Tibial artery (tissue), 4 donors: ENCODE measurements at regions not wholly inside any gene's neighbourhood (a gene's known extent, or its start where the extent isn't known, plus 50 kb on each side); places are given as distances from the start of the nearest gene placed in this dataset.

Source experiments
- DNase-seq, 2 donors: peaks; one replicate each; pipeline ENCODE4 v3.0.0-alpha.2; 2019
- H3K27ac ChIP-seq, 2 donors: fragments of 200-600 bp; sonication (generic) in 1 of 2; 1 replicate in 1 of 2; 2 replicates in 1 of 2; pipeline ENCODE4 v1.5.1; 2018 to 2019; ENCODE audit warnings: mild to moderate bottlenecking in 1 of 2
- H3K27me3 ChIP-seq, 2 donors: fragments of 200-600 bp; sonication (generic) in 1 of 2; one replicate each; pipeline versions ENCODE4 v1.5.1 to v1.6.0; 2016 to 2019
- H3K36me3 ChIP-seq, 3 donors: fragments of 200-600 bp; sonication (generic) in 2 of 3; one replicate each; pipeline ENCODE4 v1.5.1; 2016 to 2019; ENCODE audit warnings: mild to moderate bottlenecking in 2 of 3
- H3K4me1 ChIP-seq, 4 donors: fragments of 200-600 bp; sonication (generic) in 2 of 4; 1 replicate in 3 of 4; 2 replicates in 1 of 4; pipeline ENCODE4 v1.5.1; 2016 to 2019
- H3K4me3 ChIP-seq, 2 donors: fragments of 200-600 bp; sonication (generic) in 1 of 2; 1 replicate in 1 of 2; 2 replicates in 1 of 2; pipeline ENCODE4 v1.5.1; 2018 to 2019; ENCODE audit warnings: mild to moderate bottlenecking in 2 of 2
- H3K9me3 ChIP-seq, 3 donors: fragments of 200-600 bp; sonication (generic) in 1 of 3; one replicate each; pipeline ENCODE4 v1.5.1; 2016 to 2019
- intact Hi-C: fragments of 100-400 bp; cut with DNase I; formaldehyde crosslinking; loops from one replicate; pipeline ENCODE4 v1.15.0; 2023; ENCODE audit warnings: low total_unique reads
- TF ChIP-seq, protein P1 (sequence below), 2 experiments: fragments of 200-600 bp in 1 of 2; fragments of 450-650 bp in 1 of 2; IDR thresholded peaks; one replicate each; pipeline ENCODE4 v1.5.1; 2017 to 2019; ENCODE audit warnings: antibody characterized with exemption in 2 of 2, mild to moderate bottlenecking in 1 of 2, moderate library complexity in 1 of 2

GRCh38 chr12:92044435-92044834 lies 101.2 kb downstream of the BTG1 start:
- TF ChIP-seq, protein P1, sequence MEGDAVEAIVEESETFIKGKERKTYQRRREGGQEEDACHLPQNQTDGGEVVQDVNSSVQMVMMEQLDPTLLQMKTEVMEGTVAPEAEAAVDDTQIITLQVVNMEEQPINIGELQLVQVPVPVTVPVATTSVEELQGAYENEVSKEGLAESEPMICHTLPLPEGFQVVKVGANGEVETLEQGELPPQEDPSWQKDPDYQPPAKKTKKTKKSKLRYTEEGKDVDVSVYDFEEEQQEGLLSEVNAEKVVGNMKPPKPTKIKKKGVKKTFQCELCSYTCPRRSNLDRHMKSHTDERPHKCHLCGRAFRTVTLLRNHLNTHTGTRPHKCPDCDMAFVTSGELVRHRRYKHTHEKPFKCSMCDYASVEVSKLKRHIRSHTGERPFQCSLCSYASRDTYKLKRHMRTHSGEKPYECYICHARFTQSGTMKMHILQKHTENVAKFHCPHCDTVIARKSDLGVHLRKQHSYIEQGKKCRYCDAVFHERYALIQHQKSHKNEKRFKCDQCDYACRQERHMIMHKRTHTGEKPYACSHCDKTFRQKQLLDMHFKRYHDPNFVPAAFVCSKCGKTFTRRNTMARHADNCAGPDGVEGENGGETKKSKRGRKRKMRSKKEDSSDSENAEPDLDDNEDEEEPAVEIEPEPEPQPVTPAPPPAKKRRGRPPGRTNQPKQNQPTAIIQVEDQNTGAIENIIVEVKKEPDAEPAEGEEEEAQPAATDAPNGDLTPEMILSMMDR (IDR thresholded peaks at IDR 0.05) = no peak
- no peaks in the 10 kb centered on the region for H3K36me3 ChIP-seq
- H3K9me3 ChIP-seq = no peaks in the 10 kb centered on the region
- DNase-seq = no peak
- peaks cover 0 to 22% (median 8%) of the 10 kb centered on the region in 4 donors for H3K4me1 ChIP-seq
- H3K27me3 ChIP-seq = no peaks in the 10 kb centered on the region
- intact Hi-C loops = no loop called here
- no peak overlapping the region for H3K27ac ChIP-seq
- no peak overlapping the region for H3K4me3 ChIP-seq

DNA sequence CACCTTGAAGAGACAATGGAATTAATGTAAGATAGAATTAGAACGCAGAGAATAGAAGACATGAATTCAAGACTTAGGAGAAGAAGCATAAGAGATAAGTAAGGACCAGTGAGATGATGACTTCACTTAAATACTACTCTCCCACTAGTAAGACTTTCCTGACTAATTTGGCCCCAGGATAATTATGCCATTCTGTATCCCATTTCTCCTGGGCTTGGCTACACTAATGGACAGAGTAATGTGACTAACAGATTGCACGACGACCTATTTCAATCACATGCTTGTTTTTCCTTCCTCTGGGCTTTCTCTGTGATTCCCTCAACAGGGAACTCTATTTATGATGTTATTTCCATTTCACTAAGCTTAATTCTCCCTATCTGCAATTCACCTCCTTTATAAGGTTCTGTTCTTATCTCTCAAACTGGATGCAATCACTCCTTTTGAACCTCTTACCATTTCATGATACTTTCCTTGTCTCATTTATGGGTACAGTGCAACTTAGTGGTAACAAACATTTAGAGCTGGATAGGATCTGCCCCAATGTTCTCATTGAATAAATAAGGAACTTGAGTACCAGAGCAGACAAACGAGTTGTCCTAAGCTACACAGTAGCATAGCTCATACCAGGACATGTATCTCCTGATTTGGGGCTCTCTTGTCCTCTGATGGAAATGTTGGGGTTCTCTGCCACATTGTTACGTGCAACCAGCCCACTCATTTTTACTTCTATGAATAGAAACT lies 102.7 kb downstream of the BTG1 start:
- intact Hi-C loops = no loop called here
- no peak overlapping the region for H3K4me3 ChIP-seq
- no peak for DNase-seq
- H3K27ac ChIP-seq = no peak overlapping the region
- TF ChIP-seq, protein P1 (IDR thresholded peaks at IDR 0.05) = no peak
- no peaks in the 10 kb centered on the region for H3K27me3 ChIP-seq
- no peaks in the 10 kb centered on the region for H3K36me3 ChIP-seq
- H3K9me3 ChIP-seq = no peaks in the 10 kb centered on the region
- H3K4me1 ChIP-seq = peaks cover 0 to 20% (median 8%) of the 10 kb centered on the region in 4 donors

DNA sequence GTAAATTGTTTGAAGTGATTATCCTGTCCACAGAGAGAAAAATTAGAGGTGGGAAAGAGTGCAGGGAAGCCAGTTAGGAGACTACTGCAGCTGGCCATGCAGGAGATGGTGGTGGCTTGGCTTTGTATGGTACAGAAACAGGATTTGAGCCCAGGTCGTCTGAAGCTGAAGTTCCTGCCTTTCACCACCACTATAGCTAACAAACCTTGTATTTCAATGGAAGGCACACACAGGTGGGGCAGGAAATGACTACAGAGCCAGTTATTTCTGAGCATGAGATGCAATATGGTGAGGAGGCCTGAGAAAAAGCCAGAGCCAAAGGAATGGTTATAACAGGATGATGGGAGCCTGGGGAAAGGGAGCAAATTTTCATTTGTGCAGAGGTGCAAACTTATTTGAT lies 103.9 kb downstream of the BTG1 start:
- Histone ChIP-seq H3K27me3 (no peaks in the 10 kb centered on the region), H3K36me3 (no peaks in the 10 kb centered on the region), H3K4me1 (peaks cover 0 to 8% (median 2%) of the 10 kb centered on the region in 4 donors), H3K27ac (no peak overlapping the region), H3K9me3 (no peaks in the 10 kb centered on the region), H3K4me3 (no peak overlapping the region)
- TF ChIP-seq, protein P1 (IDR thresholded peaks at IDR 0.05) = no peak
- no peak for DNase-seq
- intact Hi-C loops = no loop called here

GRCh38 chr12:92039046-92039445 lies 106.6 kb downstream of the BTG1 start:
- H3K4me3 ChIP-seq = no peak overlapping the region
- H3K27me3 ChIP-seq = no peaks in the 10 kb centered on the region
- peaks cover 0 to 19% (median 11%) of the 10 kb centered on the region in 4 donors for H3K4me1 ChIP-seq
- intact Hi-C loops = no loop called here
- TF ChIP-seq, protein P1 (IDR thresholded peaks at IDR 0.05) = no peak
- no peak for DNase-seq
- no peaks in the 10 kb centered on the region for H3K36me3 ChIP-seq
- no peak overlapping the region for H3K27ac ChIP-seq
- no peaks in the 10 kb centered on the region for H3K9me3 ChIP-seq

DNA sequence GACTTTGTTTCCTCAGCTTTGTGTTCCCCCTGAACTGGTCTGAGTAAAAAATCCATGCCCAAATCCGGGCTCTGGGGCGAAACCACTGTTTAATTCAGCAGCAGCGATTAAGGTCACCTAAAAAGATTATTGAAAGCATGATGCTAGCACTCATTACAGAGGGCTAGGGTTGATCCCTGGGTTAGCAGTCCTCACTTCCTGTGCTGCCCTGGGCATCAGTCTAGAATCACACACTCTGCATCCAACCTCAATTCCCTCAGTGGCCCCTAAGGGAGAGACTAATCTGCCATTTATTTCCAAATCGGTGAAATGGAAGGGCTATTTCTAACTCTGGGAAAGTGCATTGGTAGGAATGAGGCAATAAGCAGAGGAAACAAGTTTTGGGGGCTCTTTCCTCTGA lies 107.2 kb downstream of the BTG1 start:
- no peak overlapping the region for H3K4me3 ChIP-seq
- DNase-seq = no peak
- peaks cover 0 to 22% (median 14%) of the 10 kb centered on the region in 4 donors for H3K4me1 ChIP-seq
- H3K27me3 ChIP-seq = no peaks in the 10 kb centered on the region
- no peak overlapping the region for H3K27ac ChIP-seq
- no peaks in the 10 kb centered on the region for H3K9me3 ChIP-seq
- TF ChIP-seq, protein P1 (IDR thresholded peaks at IDR 0.05) = no peak
- intact Hi-C loops = no loop called here
- no peaks in the 10 kb centered on the region for H3K36me3 ChIP-seq
